Bronchial epithelial cell (primary cell): ENCODE measurements at regions not wholly inside any gene's neighbourhood (a gene's known extent, or its start where the extent isn't known, plus 50 kb on each side); places are given as distances from the start of the nearest gene placed in this dataset.

ENCODE experiments used
- DNase-seq: peaks from one replicate; pipeline ENCODE4 v3.0.0-alpha.2; 2010; ENCODE audit warnings: low read depth
- FAIRE-seq: peaks from 2 replicates; lab custom pipeline; 2011; peaks lifted over from hg19 to GRCh38; lab: Jason Lieb, UNC
- H3K27me3 ChIP-seq: 2 replicates; pipeline ENCODE4 v1.5.1; 2011; ENCODE audit warnings: low read length; ENCODE audit not compliant: control insufficient read depth, insufficient read depth
- H3K36me3 ChIP-seq: 2 replicates; pipeline ENCODE4 v1.5.1; 2011; ENCODE audit warnings: low read length; ENCODE audit not compliant: control insufficient read depth, insufficient read depth
- H3K4me3 ChIP-seq: 2 replicates; pipeline ENCODE4 v1.5.1; 2011; ENCODE audit warnings: mild to moderate bottlenecking, low read depth, low read length, control low read depth
- CTCF ChIP-seq: IDR thresholded peaks from 2 replicates; pipeline ENCODE4 v1.5.1; 2011; ENCODE audit warnings: mild to moderate bottlenecking, moderate library complexity, low read length, control low read depth, inconsistent platforms; ENCODE audit not compliant: insufficient read depth, severe bottlenecking

GRCh38 chr2:107407017-107407416 lies 419.7 kb upstream of the RGPD4 start:
- DNase-seq: no peak
- no peak for FAIRE-seq
- Histone ChIP-seq H3K36me3 (no peaks in the 10 kb centered on the region), H3K27me3 (no peaks in the 10 kb centered on the region), H3K4me3 (no peak overlapping the region)
- no peak for TF ChIP-seq CTCF

GRCh38 chr2:107407974-107408373 lies 418.7 kb upstream of the RGPD4 start:
- H3K27me3 ChIP-seq: no peaks in the 10 kb centered on the region
- no peak for DNase-seq
- no peak overlapping the region for H3K4me3 ChIP-seq
- no peak for FAIRE-seq
- no peaks in the 10 kb centered on the region for H3K36me3 ChIP-seq
- no peak for TF ChIP-seq CTCF

GRCh38 chr2:107411267-107411666 lies 415.4 kb upstream of the RGPD4 start:
- no peaks in the 10 kb centered on the region for H3K27me3 ChIP-seq
- no peak for TF ChIP-seq CTCF
- no peak for FAIRE-seq
- no peak for DNase-seq
- no peaks in the 10 kb centered on the region for H3K36me3 ChIP-seq
- no peak overlapping the region for H3K4me3 ChIP-seq

GRCh38 chr2:107412209-107412904 lies 414.3 kb upstream of the RGPD4 start:
- Histone ChIP-seq H3K27me3 (no peaks in the 10 kb centered on the region), H3K36me3 (no peaks in the 10 kb centered on the region), H3K4me3 (no peak overlapping the region)
- no peak for FAIRE-seq
- no peak for DNase-seq
- TF ChIP-seq CTCF: no peak

- no peak for FAIRE-seq
- no peak for DNase-seq
- Histone ChIP-seq H3K4me3 (no peak overlapping the region), H3K27me3 (no peaks in the 10 kb centered on the region), H3K36me3 (no peaks in the 10 kb centered on the region)
- TF ChIP-seq CTCF: no peak
Measured at GRCh38 chr2:107412981-107413380, 413.7 kb upstream of the RGPD4 start.

GRCh38 chr2:107414376-107414775 lies 412.3 kb upstream of the RGPD4 start:
- no peak for TF ChIP-seq CTCF
- no peaks in the 10 kb centered on the region for H3K27me3 ChIP-seq
- FAIRE-seq: no peak
- no peak for DNase-seq
- no peaks in the 10 kb centered on the region for H3K36me3 ChIP-seq
- H3K4me3 ChIP-seq: no peak overlapping the region
